Adrenal gland (tissue), 9 donors: ENCODE measurements at regions not wholly inside any gene's neighbourhood (a gene's known extent, or its start where the extent isn't known, plus 50 kb on each side); places are given as distances from the start of the nearest gene placed in this dataset.

Experiments used
- DNase-seq, 7 donors: peaks; one replicate each; pipeline ENCODE4 v3.0.0-alpha.2; 2019 to 2020
- H3K27ac ChIP-seq, 5 donors: fragments of 200-600 bp; sonication (generic) in 4 of 5; 1 replicate in 3 of 5; 2 replicates in 2 of 5; pipeline versions ENCODE4 v1.5.1 to v1.8.0; 2016 to 2020; ENCODE audit warnings: mild to moderate bottlenecking in 1 of 5
- H3K27me3 ChIP-seq: fragments of 200-600 bp; 2 replicates; pipeline ENCODE4 v1.8.0; 2021
- H3K36me3 ChIP-seq, 2 donors: fragments of 200-600 bp; replicated peaks in 1 of 2; 1 replicate in 1 of 2; 2 replicates in 1 of 2; pipeline versions ENCODE4 v1.5.1 to v1.8.0; 2018 to 2022
- H3K4me1 ChIP-seq, 2 donors: fragments of 200-600 bp; replicated peaks in 1 of 2; 1 replicate in 1 of 2; 2 replicates in 1 of 2; pipeline versions ENCODE4 v1.5.1 to v1.8.0; 2018 to 2021
- H3K4me3 ChIP-seq, 4 donors: fragments of 200-600 bp; sonication (generic) in 3 of 4; one replicate each; pipeline ENCODE4 v1.5.1; 2016 to 2018
- H3K9me3 ChIP-seq, 3 donors: fragments of 200-600 bp; sonication (generic) in 1 of 3; replicated peaks in 1 of 3; 1 replicate in 2 of 3; 2 replicates in 1 of 3; pipeline versions ENCODE4 v1.5.1 to v1.8.0; 2016 to 2021
- CTCF ChIP-seq, 6 experiments: fragments of 450-650 bp in 4 of 6; fragments of 200-600 bp in 2 of 6; sonication (generic) in 1 of 6; IDR thresholded peaks; 1 replicate in 5 of 6; 2 replicates in 1 of 6; pipeline versions ENCODE4 v1.5.1 to v1.8.0; 2016 to 2021; ENCODE audit warnings: antibody characterized with exemption in 6 of 6, mild to moderate bottlenecking in 2 of 6, moderate library complexity in 1 of 6
- POLR2A ChIP-seq, 2 donors: fragments of 450-650 bp; IDR thresholded peaks; one replicate each; pipeline ENCODE4 v1.6.1; 2017; ENCODE audit warnings: antibody characterized with exemption in 2 of 2, mild to moderate bottlenecking in 2 of 2, moderate library complexity in 1 of 2
- WGBS, 4 donors: extraction: QIAGEN DNeasy Blood & Tissue Kit in 2 of 4; methylation state at CpG; one replicate each; pipeline versions ENCODE4 v1.1.5 to v1.1.7; 2013 to 2017; 5-methylcytosine and 5-hydroxymethylcytosine counted together
- intact Hi-C, 2 donors: fragments of 100-400 bp; cut with DNase I; formaldehyde crosslinking; loops; one replicate each; pipeline versions ENCODE4 v1.14.1 to v1.15.0; 2022 to 2023
- donor health status: healthy with polysubstance abuse.
- donor health status: Bipolar disorder and iron deficiency.
- donor health status: DM: yes; HTN: yes; CAD: no.
- donor health status: DM: no; HTN: no; CAD: no.
- donor health status: DM: no; HTN: no; CAD: no.

GRCh38 chr2:48135797-48136196, 178.7 kb upstream of the FOXN2 start:
- intact Hi-C loops, result no loop called here
- WGBS, 4 donors, result 76 to 100% (median 94%) methylated on average over 1 of the region's 1 CpG
- Histone ChIP-seq H3K9me3 (no peaks in the 10 kb centered on the region), H3K36me3 (no peaks in the 10 kb centered on the region), H3K4me3 (no peak overlapping the region), H3K4me1 (no peaks in the 10 kb centered on the region), H3K27me3 (no peaks in the 10 kb centered on the region), H3K27ac (no peak overlapping the region)
- no peak for TF ChIP-seq CTCF (IDR thresholded peaks at IDR 0.05)
- TF ChIP-seq POLR2A (IDR thresholded peaks at IDR 0.05), result no peak
- DNase-seq, result no peak

DNA sequence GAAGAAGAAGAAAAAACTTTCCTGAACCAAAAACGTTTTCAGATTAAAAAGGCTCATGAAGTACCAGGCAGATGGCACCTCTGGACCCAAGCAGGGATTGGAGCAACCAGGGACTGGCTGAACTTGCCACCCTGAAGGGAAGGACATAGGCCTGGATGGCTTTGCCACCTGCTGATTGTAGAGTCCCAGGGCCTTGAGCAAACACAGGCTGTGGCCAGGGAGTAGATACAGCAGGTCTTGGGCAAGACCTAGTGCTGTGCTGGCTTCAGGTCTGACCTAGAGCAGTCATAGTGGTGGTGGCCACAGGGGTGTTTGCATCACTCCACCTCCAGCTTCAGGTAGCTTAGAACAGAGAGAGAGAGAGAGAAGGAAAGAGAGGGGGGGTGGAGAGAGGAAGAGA, 176.7 kb upstream of the FOXN2 start:
- 31 to 48% (median 37%) methylated on average over 1 of the region's 1 CpG for WGBS, 4 donors
- H3K9me3 ChIP-seq, result no peaks in the 10 kb centered on the region
- no peak for DNase-seq
- H3K36me3 ChIP-seq, result no peaks in the 10 kb centered on the region
- no peak overlapping the region for H3K27ac ChIP-seq
- H3K4me3 ChIP-seq, result no peak overlapping the region
- intact Hi-C loops, result no loop called here
- TF ChIP-seq CTCF (IDR thresholded peaks at IDR 0.05) (no peak), POLR2A (IDR thresholded peaks at IDR 0.05) (no peak)
- no peaks in the 10 kb centered on the region for H3K27me3 ChIP-seq
- H3K4me1 ChIP-seq, result no peaks in the 10 kb centered on the region

DNA sequence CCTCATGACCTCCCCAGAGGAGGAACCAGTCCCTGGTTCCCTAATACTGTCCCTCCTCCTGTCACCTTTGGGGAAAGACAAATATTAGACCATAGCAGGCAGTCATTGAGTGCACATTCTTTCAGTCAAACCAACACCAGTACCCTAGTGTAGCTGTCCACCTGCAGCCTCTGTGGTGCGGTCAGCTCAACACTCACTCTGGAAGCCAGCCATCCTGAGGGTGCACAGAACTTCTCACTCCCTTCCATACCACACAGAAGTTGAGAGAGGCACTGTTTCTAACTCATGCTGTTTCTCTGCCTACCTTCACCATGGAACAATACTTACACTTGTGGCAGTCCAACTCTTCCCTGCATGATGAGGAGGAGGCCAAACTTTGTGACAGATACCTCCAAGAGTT, 175.6 kb upstream of the FOXN2 start:
- Histone ChIP-seq H3K4me3 (no peak overlapping the region), H3K27me3 (no peaks in the 10 kb centered on the region), H3K36me3 (no peaks in the 10 kb centered on the region), H3K27ac (no peak overlapping the region), H3K4me1 (no peaks in the 10 kb centered on the region), H3K9me3 (no peaks in the 10 kb centered on the region)
- intact Hi-C loops, result no loop called here
- WGBS, 4 donors, result 0% methylated on average over 1 of the region's 1 CpG; no CpG with 5 or more reads in 1 of the 4 donors
- DNase-seq, result no peak
- TF ChIP-seq POLR2A (IDR thresholded peaks at IDR 0.05) (no peak), CTCF (IDR thresholded peaks at IDR 0.05) (no peak)

GRCh38 chr2:48140586-48140985, 173.9 kb upstream of the FOXN2 start:
- no peak overlapping the region for H3K27ac ChIP-seq
- no peak for DNase-seq
- intact Hi-C loops, result no loop called here
- TF ChIP-seq POLR2A (IDR thresholded peaks at IDR 0.05) (no peak), CTCF (IDR thresholded peaks at IDR 0.05) (no peak)
- no peaks in the 10 kb centered on the region for H3K27me3 ChIP-seq
- H3K9me3 ChIP-seq, result no peaks in the 10 kb centered on the region
- no peak overlapping the region for H3K4me3 ChIP-seq
- no peaks in the 10 kb centered on the region for H3K36me3 ChIP-seq
- H3K4me1 ChIP-seq, result no peaks in the 10 kb centered on the region
